Suprapubic skin (tissue), 3 donors: ENCODE measurements at regions not wholly inside any gene's neighbourhood (a gene's known extent, or its start where the extent isn't known, plus 50 kb on each side); places are given as distances from the start of the nearest gene placed in this dataset.

Source experiments
- CTCF ChIP-seq, 2 donors: fragments of 200-600 bp in 1 of 2; fragments of 450-650 bp in 1 of 2; sonication (generic) in 1 of 2; IDR thresholded peaks; one replicate each; pipeline ENCODE4 v1.5.1; 2016 to 2019; ENCODE audit warnings: antibody characterized with exemption in 2 of 2, mild to moderate bottlenecking in 1 of 2, moderate library complexity in 1 of 2
- POLR2A ChIP-seq, 2 donors: fragments of 450-650 bp; IDR thresholded peaks; one replicate each; pipeline ENCODE4 v1.6.1; 2017; ENCODE audit warnings: antibody characterized with exemption in 2 of 2, mild to moderate bottlenecking in 2 of 2, moderate library complexity in 2 of 2

GRCh38 chr5:174937201-174938123, 213.1 kb downstream of the MSX2 start:
- no peak for TF ChIP-seq POLR2A (IDR thresholded peaks at IDR 0.05)
- no peak for TF ChIP-seq CTCF (IDR thresholded peaks at IDR 0.05)
